T-helper 2 cell treated with Interferon-gamma antibody and Interleukin-4, amounts not matched to agents 100 ng/mL and 5 ng/mL, for 36 hours (primary cell): ENCODE measurements at regions not wholly inside any gene's neighbourhood (a gene's known extent, or its start where the extent isn't known, plus 50 kb on each side); places are given as distances from the start of the nearest gene placed in this dataset.

Experiments
- intact Hi-C: fragments of 100-400 bp; cut with micrococcal nuclease; formaldehyde crosslinking; loops from one replicate; pipeline ENCODE4 v1.15.1; 2023

DNA sequence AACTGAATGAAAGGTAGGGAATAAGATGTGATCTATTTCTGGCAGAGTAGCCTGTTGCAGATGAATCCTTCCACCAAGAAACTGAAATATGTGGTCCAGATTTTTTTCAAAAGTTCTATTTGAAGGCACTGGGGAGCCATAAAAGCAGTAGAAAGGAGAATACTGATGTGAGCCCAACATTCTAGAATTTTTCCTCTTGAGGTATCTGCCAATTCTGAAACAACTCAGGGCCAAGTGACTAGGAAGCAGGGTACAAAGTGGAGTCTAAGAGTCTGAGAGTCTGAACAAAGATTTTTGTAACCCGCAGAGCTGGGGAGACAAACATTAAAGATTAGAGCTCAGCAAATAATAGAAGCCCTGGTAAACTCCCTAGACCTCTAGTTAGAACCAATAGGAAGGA lies 58.3 kb upstream of the SLCO3A1 start:
- intact Hi-C loops: no loop called here

DNA sequence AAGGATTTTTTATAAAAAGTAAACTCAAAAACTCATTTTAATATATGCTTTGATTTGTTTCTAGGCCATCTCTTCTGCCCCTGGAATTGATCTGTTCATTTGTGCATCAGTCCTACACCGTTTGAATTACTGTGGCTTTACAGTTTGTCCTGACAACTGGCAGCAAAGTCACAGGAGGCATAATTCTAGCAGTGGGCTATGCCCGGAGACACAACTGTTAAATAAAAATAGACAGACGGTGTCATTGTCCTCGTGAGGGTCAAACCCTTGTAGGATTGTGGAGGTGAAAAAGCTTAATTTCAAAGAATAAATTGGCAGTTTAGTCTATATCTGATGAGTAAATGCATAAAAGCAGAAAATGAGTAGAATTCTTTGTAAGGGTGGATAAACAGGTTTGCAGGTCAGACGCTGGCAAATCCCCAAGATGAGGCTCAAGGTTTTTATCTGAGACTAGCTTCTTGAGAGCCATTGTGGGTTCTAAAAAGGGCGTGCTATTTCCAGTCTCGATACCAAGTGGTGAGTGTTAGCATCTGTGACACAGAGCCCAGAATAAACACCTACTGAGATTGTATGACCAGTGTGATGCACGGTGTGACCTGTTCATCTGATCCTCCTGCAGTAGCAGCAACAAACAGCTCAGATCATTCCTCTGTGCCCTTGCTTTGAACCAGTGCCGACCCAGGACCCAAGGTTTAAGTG lies 51.5 kb upstream of the SLCO3A1 start:
- intact Hi-C loops: no loop called here

DNA sequence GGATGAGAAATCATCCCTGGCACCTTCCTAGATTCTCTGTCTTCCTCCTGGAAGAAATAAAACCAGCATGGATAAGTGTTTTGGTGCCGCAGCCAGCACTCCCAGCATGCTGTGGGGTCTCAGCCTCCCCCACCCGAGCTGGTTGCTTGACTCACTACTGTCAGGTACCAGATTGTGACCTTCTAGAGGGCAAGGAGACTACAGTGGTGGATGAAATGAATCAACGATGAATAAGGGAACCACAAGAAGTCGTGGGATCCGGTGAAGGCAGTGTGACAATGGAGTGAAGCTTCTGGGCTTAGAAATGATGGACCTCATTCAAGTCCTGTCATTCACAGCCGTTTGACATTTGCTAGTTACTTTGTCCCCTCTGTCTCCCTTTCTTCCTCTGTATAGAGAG lies 50.2 kb upstream of the SLCO3A1 start:
- intact Hi-C loops: no loop called here
